ENCODE measurements at regions not wholly inside any gene's neighbourhood (a gene's known extent, or its start where the extent isn't known, plus 50 kb on each side); places are given as distances from the start of the nearest gene placed in this dataset.

DNA sequence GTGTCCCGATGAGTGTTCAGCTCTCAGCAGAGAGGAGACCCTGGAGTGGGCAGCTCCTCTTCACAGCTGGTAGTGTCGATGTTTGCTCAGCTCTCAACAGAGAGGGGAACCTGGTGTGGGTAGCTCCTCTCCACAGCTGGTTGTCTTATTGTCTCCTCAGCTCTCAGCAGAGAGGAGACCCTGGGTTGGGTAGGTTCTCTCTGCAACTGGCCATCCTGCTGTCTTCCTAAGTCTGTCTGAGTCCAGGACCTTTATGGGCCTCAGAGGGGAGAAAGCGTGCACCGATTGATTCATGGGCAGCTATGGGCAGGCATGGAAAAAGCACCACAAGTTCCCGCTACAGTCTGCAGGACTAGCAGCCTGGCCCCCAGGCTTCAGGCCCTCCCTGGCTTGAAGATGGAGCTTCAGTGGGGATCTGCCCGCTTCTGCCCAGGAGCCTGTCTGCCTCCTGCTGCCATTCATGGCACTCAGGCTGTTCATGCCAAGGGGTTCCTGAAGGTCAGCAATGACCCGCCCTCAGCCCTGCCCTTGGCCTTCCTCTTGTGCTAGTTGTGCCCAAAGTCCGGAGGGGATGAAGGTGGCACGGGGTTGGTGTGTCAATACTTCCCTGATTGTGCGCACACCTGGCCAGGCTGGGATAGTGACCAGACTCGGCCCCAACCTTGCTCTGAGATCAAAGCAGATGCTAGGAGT, 224.2 kb downstream of the KCNC2 start:
- Mint-ChIP-seq H3K9me3 (no peaks in the 10 kb centered on the region), H3K4me3 (no peak overlapping the region), H3K27me3 (ENCODE audit: low read depth) (no peaks in the 10 kb centered on the region), H3K36me3 (ENCODE audit: insufficient read depth) (no peaks in the 10 kb centered on the region), H3K4me1 (ENCODE audit: low read depth) (no peaks in the 10 kb centered on the region)
- DNase-seq (no peak), ATAC-seq (no peak)

DNA sequence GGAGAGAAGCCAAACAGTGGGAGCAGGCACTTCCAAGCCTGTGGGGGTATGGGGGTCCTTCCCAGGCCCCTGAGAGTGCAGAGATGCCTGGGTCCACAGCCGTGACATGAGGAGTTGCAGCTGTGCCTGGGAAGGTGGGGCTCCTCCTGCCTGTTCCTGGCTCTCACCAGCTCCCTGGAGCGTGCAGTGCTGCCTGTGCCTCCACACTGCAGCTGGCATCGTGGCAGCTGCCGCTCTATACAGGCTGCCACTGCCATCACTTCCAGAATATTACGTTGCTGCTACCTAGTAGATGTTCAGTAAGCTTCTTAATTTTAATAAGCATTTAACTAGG, 223.7 kb downstream of the KCNC2 start:
- no peaks in the 10 kb centered on the region for H3K9me3 Mint-ChIP-seq
- no peaks in the 10 kb centered on the region for H3K27me3 Mint-ChIP-seq (ENCODE audit: low read depth)
- ATAC-seq: no peak
- DNase-seq: no peak
- H3K4me1 Mint-ChIP-seq (ENCODE audit: low read depth): no peaks in the 10 kb centered on the region
- H3K36me3 Mint-ChIP-seq (ENCODE audit: insufficient read depth): no peaks in the 10 kb centered on the region
- H3K4me3 Mint-ChIP-seq: no peak overlapping the region

GRCh38 chr12:74988156-74988555, 221.5 kb downstream of the KCNC2 start:
- Mint-ChIP-seq H3K27me3 (ENCODE audit: low read depth) (no peaks in the 10 kb centered on the region), H3K9me3 (peaks cover 4% of the 10 kb centered on the region), H3K4me1 (ENCODE audit: low read depth) (no peaks in the 10 kb centered on the region), H3K36me3 (ENCODE audit: insufficient read depth) (no peaks in the 10 kb centered on the region), H3K4me3 (no peak overlapping the region)
- no peak for ATAC-seq
- DNase-seq: no peak
